PC-3 (cell line): ENCODE measurements at regions not wholly inside any gene's neighbourhood (a gene's known extent, or its start where the extent isn't known, plus 50 kb on each side); places are given as distances from the start of the nearest gene placed in this dataset.

Experiments
- EZH2 ChIP-seq: fragments of 300-600 bp; sonication (generic); IDR thresholded peaks from one replicate; pipeline ENCODE4 v1.6.1; 2017; ENCODE audit warnings: antibody characterized with exemption, mild to moderate bottlenecking, low read length; ENCODE audit not compliant: unreplicated experiment
- EZH2phosphoT487 ChIP-seq: fragments of 300-600 bp; sonication (generic); IDR thresholded peaks from 2 replicates; pipeline ENCODE4 v1.6.1; 2018; ENCODE audit warnings: mild to moderate bottlenecking, antibody characterized with exemption, low read length, borderline replicate concordance
- TF ChIP-seq, protein P1 (sequence below): fragments of 300-600 bp; sonication (generic); conservative IDR thresholded peaks from 2 replicates; pipeline ENCODE4 v1.5.1; 2017; ENCODE audit warnings: antibody characterized with exemption, low read depth, mild to moderate bottlenecking, low read length

DNA sequence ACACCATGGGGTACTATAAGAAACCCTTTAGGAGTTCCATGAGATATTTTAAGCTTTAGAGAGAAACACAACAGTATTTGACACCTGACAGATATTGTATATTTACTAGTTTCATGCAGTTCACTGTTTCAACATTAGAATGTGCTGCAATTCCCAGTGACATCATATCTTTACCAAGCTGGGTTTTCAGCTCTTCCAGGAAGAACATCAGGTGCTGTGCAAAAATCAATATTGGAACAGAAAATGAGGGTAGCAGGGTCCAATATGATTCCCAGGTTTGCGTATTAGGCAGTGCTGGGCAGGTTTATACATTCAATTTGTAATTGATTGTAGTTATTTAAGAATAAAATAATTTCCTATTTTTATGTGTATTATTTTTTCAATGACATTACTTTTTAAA is 500.0 kb upstream of the EPHA7 start:
- TF ChIP-seq, protein P1, sequence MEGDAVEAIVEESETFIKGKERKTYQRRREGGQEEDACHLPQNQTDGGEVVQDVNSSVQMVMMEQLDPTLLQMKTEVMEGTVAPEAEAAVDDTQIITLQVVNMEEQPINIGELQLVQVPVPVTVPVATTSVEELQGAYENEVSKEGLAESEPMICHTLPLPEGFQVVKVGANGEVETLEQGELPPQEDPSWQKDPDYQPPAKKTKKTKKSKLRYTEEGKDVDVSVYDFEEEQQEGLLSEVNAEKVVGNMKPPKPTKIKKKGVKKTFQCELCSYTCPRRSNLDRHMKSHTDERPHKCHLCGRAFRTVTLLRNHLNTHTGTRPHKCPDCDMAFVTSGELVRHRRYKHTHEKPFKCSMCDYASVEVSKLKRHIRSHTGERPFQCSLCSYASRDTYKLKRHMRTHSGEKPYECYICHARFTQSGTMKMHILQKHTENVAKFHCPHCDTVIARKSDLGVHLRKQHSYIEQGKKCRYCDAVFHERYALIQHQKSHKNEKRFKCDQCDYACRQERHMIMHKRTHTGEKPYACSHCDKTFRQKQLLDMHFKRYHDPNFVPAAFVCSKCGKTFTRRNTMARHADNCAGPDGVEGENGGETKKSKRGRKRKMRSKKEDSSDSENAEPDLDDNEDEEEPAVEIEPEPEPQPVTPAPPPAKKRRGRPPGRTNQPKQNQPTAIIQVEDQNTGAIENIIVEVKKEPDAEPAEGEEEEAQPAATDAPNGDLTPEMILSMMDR, result no peak
- no peak for TF ChIP-seq EZH2
- TF ChIP-seq EZH2phosphoT487, result no peak
